Ectodermal cell (in vitro differentiated cells): ENCODE measurements at regions not wholly inside any gene's neighbourhood (a gene's known extent, or its start where the extent isn't known, plus 50 kb on each side); places are given as distances from the start of the nearest gene placed in this dataset.

Experiments
- H3K27ac ChIP-seq: 2 replicates; pipeline ENCODE4 v1.7.0; 2013; ENCODE audit warnings: mild to moderate bottlenecking, low read depth, low read length; ENCODE audit not compliant: insufficient read depth, poor library complexity, severe bottlenecking
- H3K27me3 ChIP-seq: 2 replicates; pipeline ENCODE4 v1.7.0; 2013; ENCODE audit warnings: mild to moderate bottlenecking, low read length; ENCODE audit not compliant: insufficient read depth, control insufficient read depth, poor library complexity, severe bottlenecking
- H3K36me3 ChIP-seq: one replicate; pipeline ENCODE4 v1.7.0; 2013; ENCODE audit warnings: low read length; ENCODE audit not compliant: control insufficient read depth, insufficient read depth
- H3K4me1 ChIP-seq: one replicate; pipeline ENCODE4 v1.7.0; 2013; ENCODE audit warnings: low read length; ENCODE audit not compliant: control insufficient read depth, insufficient read depth
- H3K4me3 ChIP-seq: 2 replicates; pipeline ENCODE4 v1.7.0; 2013; ENCODE audit warnings: low read depth, low read length, control low read depth; ENCODE audit not compliant: insufficient read depth
- H3K9me3 ChIP-seq: 2 replicates; pipeline ENCODE4 v1.7.0; 2013; ENCODE audit warnings: mild to moderate bottlenecking, low read length, moderate library complexity; ENCODE audit not compliant: control insufficient read depth
- WGBS, 2 experiments: methylation state at CpG; one replicate each; pipeline ENCODE4 v1.1.7; 2013; ENCODE audit warnings: missing lambda C conversion rate in 2 of 2; 5-methylcytosine and 5-hydroxymethylcytosine counted together

DNA sequence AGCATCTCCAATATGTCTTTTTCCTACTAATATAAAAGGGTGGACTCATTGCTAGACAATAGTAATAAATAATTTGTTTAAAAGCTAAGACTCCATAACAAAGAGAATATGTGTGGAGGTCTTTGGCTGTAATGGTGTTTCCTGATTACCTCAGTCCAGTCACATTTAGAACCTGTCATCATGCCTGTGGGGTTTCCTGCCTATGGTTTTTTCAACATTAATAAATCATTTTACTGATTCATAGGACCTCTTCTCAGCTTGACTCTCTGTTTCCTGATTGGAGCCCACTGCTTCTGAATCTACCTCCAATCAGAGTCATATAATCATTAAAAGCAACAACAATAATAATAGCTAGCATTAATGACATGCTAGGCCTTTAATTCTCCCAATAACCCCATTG, 52.4 kb upstream of the GNAI1 start:
- Histone ChIP-seq H3K27ac (no peak overlapping the region), H3K27me3 (no peaks in the 10 kb centered on the region), H3K4me3 (no peak overlapping the region), H3K9me3 (no peaks in the 10 kb centered on the region), H3K4me1 (no peaks in the 10 kb centered on the region), H3K36me3 (no peaks in the 10 kb centered on the region)

DNA sequence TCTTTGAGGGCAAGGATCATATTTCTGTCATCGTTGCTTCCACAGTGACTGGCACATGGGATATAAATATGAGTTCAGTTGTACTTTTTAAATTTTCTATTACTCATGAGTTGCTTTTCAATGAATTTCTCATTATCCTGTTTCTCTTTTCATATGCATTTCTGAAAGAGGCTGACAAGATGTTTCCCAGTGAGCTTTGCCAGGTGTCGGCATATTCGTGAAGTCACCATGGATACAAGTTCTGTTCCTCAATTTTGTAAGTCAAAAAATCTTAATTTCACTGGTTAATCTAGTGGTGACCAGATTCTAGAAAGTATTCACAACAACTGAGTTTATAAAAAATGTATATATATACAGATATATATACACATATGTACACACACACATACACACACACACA, 55.7 kb upstream of the GNAI1 start:
- no peaks in the 10 kb centered on the region for H3K9me3 ChIP-seq
- no peak overlapping the region for H3K4me3 ChIP-seq
- WGBS, 2 experiments: 83 to 97% methylated on average over 2 to 3 of the region's 3 CpGs
- H3K36me3 ChIP-seq: no peaks in the 10 kb centered on the region
- H3K27ac ChIP-seq: no peak overlapping the region
- H3K4me1 ChIP-seq: no peaks in the 10 kb centered on the region
- H3K27me3 ChIP-seq: no peaks in the 10 kb centered on the region

DNA sequence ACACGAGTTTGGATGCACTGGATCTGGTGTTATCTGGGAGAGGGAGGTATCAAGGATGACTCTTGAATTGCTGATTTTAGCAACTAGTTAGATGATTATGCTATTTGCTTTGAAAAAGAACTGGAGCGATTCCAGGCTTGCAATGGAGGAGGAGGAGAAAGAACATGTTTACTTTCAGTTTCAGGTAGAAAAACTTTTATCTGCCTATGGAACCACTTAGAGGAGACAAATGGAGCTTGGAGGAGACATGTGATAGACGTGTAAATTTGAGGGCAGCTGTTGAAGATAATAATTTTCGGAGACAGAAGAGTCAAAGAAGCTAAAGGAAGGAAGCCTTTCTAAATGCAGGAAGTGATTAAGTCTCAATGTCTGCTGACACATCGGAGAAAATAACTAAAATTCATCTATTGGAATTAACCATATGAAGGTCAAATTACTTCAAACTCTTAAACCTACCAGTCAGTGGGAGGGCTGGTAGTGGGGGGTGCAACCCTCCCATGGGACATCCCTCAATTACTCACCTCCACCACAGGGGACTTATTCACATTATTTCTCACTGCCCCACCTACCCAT, 56.4 kb upstream of the GNAI1 start:
- Histone ChIP-seq H3K27me3 (no peaks in the 10 kb centered on the region), H3K4me1 (no peaks in the 10 kb centered on the region), H3K4me3 (no peak overlapping the region), H3K9me3 (no peaks in the 10 kb centered on the region), H3K27ac (no peak overlapping the region), H3K36me3 (no peaks in the 10 kb centered on the region)
- WGBS, 2 experiments: 84 to 91% methylated on average over 4 to 5 of the region's 5 CpGs

DNA sequence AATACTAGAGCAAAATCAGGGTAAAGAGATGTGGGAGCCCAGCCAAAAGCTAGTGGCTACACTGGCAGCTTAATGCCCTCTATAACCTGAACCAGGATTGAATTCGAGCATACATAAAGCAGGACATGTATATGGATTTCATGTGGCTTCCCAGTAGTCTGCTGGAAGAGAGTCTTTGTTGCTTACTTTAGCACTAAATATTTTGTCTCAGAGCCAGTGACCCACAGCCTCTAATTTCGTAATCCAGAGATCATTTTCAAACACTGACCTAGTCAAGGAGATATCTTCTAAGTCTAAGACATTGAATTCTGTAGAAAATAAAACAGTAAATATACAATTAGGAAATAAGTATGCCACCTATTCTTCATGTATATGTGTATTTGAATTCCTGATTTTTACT, 64.2 kb upstream of the GNAI1 start:
- 89 to 95% methylated on average over 2 of the region's 2 CpGs for WGBS, 2 experiments
- H3K27me3 ChIP-seq: no peaks in the 10 kb centered on the region
- H3K4me1 ChIP-seq: no peaks in the 10 kb centered on the region
- no peak overlapping the region for H3K4me3 ChIP-seq
- no peaks in the 10 kb centered on the region for H3K36me3 ChIP-seq
- no peak overlapping the region for H3K27ac ChIP-seq
- H3K9me3 ChIP-seq: no peaks in the 10 kb centered on the region

DNA sequence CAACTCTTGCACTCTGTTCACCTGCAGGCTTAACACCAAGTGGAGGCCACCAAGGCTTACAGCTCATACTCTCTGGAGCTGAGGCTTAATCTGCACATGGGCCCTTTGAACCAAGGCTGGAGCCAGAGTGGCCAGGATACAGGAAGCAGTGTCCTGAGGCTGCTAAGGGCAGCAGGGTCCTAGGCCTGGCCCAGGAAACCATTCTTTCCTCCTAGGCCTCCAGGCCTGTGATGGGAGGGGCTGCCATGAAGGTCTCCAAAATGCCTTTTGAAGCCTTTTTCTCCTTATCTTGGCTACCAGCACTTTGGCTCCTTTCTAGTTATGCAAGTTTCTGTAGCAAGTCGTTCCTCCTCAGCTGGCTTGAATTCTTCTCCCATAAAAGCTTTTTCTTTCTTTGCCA, 68.0 kb upstream of the GNAI1 start:
- H3K9me3 ChIP-seq: no peaks in the 10 kb centered on the region
- H3K27me3 ChIP-seq: no peaks in the 10 kb centered on the region
- 83% methylated on average over 1 of the region's 1 CpG for WGBS, 2 experiments
- H3K4me3 ChIP-seq: no peak overlapping the region
- H3K4me1 ChIP-seq: no peaks in the 10 kb centered on the region
- no peaks in the 10 kb centered on the region for H3K36me3 ChIP-seq
- H3K27ac ChIP-seq: no peak overlapping the region

DNA sequence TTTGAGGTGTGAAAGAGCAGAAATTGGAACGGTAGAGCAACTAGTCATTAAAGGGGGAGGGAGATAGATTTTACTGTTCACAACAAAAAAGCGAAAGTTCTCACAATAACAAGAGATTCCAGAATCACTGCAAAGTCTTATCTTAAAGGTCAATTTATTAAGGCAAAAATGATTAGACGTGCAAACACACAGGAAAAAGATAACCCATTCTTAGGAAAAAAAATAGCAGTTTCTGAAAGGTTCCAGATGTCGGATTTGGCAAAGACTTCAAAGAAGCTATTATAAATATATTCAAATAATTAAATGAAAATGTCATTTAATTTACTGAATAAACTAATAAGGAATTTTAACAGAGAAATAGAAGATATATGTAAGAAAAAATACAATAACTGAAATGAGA, 70.8 kb upstream of the GNAI1 start:
- Histone ChIP-seq H3K4me3 (no peak overlapping the region), H3K36me3 (no peaks in the 10 kb centered on the region), H3K27me3 (no peaks in the 10 kb centered on the region), H3K9me3 (no peaks in the 10 kb centered on the region), H3K27ac (no peak overlapping the region), H3K4me1 (no peaks in the 10 kb centered on the region)
- WGBS, 2 experiments: 93 to 97% methylated on average over 3 of the region's 4 CpGs

DNA sequence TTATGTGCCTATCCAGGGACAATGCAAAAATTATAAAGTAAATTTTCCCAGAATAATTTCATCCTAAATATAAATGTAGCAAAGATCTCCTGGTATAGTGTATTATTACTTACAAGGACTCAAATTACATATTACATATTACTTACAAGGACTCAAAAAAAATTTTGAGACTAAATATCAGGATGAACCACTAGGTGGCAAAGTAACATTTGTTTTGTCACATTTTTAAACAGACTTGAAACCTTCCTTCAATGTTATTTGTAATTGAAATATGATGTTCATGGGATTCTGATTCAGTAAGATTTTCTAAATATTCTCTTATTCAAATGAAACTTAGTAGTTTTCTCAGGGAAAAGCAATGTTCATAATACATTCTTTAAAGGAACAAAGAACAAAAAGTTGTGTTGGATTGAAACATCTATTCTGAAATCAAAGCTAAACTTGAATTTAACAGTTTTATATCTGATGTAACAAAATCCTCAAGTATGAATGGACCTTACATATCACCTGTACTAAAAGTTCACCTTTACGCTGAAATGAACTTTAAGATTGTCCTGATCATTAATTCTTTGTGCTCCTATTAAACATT, 74.3 kb upstream of the GNAI1 start:
- Histone ChIP-seq H3K4me1 (no peaks in the 10 kb centered on the region), H3K27ac (no peak overlapping the region), H3K4me3 (no peak overlapping the region), H3K36me3 (no peaks in the 10 kb centered on the region), H3K27me3 (no peaks in the 10 kb centered on the region), H3K9me3 (no peaks in the 10 kb centered on the region)
- 75 to 100% methylated on average over 1 of the region's 1 CpG for WGBS, 2 experiments

DNA sequence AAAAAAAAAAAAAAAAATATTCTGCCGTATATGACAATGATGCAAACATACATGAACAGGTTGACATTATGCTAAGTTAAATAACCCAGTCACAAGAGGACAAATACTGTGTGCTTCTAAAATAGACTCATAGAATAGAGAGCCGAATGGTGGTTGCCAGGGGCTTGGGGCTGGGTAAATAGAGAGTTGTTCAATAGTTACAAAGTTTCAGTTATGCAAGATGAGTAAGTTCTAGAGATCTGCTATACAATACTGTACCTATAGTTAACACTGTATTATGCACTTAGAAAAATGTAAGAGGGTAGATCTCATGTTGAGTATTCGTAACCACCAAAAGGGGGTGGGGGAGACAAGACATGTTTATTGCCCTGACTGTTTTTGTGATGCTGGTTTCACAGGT, 77.1 kb upstream of the GNAI1 start:
- H3K9me3 ChIP-seq: no peaks in the 10 kb centered on the region
- 95 to 100% methylated on average over 2 of the region's 3 CpGs for WGBS, 2 experiments
- H3K27ac ChIP-seq: no peak overlapping the region
- no peaks in the 10 kb centered on the region for H3K27me3 ChIP-seq
- no peak overlapping the region for H3K4me3 ChIP-seq
- no peaks in the 10 kb centered on the region for H3K4me1 ChIP-seq
- H3K36me3 ChIP-seq: no peaks in the 10 kb centered on the region

DNA sequence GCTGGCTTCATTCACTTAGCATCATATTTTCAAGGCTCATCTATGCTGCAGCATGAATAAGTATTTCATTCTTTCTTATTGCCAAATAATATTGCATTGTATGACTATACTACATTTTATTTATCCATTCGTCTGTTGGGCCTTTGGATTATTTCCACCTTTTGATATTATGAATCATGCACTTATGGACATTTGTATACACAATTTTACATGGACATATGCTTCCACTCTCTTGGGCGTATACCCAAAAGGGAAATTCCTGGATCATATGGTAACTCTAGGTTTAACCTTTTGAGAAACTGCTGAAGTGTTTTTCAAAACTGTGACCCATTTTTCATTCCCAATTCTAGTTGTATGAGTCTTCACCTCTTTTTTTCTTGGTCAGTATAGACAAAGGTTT, 80.3 kb upstream of the GNAI1 start:
- 83 to 100% methylated on average over 2 of the region's 2 CpGs for WGBS, 2 experiments
- H3K36me3 ChIP-seq: no peaks in the 10 kb centered on the region
- H3K9me3 ChIP-seq: no peaks in the 10 kb centered on the region
- H3K4me1 ChIP-seq: no peaks in the 10 kb centered on the region
- H3K27ac ChIP-seq: no peak overlapping the region
- no peak overlapping the region for H3K4me3 ChIP-seq
- no peaks in the 10 kb centered on the region for H3K27me3 ChIP-seq

DNA sequence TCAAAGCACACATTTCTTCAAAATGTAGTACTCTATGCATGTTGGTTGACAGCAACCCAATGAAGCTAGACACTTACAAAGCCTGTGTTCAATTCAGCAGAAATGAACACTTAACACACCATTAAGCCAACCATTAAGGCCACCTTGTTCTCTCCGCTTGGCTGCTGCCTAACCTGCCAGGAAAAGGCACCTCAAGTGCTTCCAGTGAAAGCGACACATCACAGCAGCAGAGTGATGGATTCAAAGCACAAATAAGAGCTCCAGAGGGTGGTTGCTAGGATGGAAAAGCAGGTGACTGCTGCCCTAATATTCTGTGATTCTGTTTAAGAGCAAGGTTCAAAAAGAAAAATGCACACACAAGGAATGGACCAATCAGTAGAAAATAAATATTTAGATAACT, 81.5 kb upstream of the GNAI1 start:
- Histone ChIP-seq H3K9me3 (no peaks in the 10 kb centered on the region), H3K4me3 (no peak overlapping the region), H3K36me3 (no peaks in the 10 kb centered on the region), H3K4me1 (no peaks in the 10 kb centered on the region), H3K27ac (no peak overlapping the region), H3K27me3 (no peaks in the 10 kb centered on the region)
- WGBS, 2 experiments: 85 to 86% methylated on average over 2 of the region's 2 CpGs
